ENCODE measurements at regions not wholly inside any gene's neighbourhood (a gene's known extent, or its start where the extent isn't known, plus 50 kb on each side); places are given as distances from the start of the nearest gene placed in this dataset.

GRCh38 chr5:23677996-23678395 is 170.6 kb downstream of the PRDM9 start:
- H3K27ac ChIP-seq: no peak overlapping the region
- H3K4me3 ChIP-seq (ENCODE audit: low read depth, low read length): no peak overlapping the region
- H3K27me3 ChIP-seq (ENCODE audit: insufficient read depth, low read depth, severe bottlenecking): no peaks in the 10 kb centered on the region
- no peak for TF ChIP-seq CTCF (IDR thresholded peaks at IDR 0.05; ENCODE audit: low read depth, low read length)
- no peaks in the 10 kb centered on the region for H3K36me3 ChIP-seq
- H3K9me3 ChIP-seq (ENCODE audit: severe bottlenecking): peaks cover 2% of the 10 kb centered on the region
- no peak for DNase-seq

GRCh38 chr5:23684103-23684502 is 176.7 kb downstream of the PRDM9 start:
- no peaks in the 10 kb centered on the region for H3K27me3 ChIP-seq (ENCODE audit: insufficient read depth, low read depth, severe bottlenecking)
- H3K9me3 ChIP-seq (ENCODE audit: severe bottlenecking): peaks cover 2% of the 10 kb centered on the region
- TF ChIP-seq CTCF (IDR thresholded peaks at IDR 0.05; ENCODE audit: low read depth, low read length): no peak
- no peak for DNase-seq
- H3K4me3 ChIP-seq (ENCODE audit: low read depth, low read length): no peak overlapping the region
- no peaks in the 10 kb centered on the region for H3K36me3 ChIP-seq
- no peak overlapping the region for H3K27ac ChIP-seq

GRCh38 chr5:23703940-23704855 is 196.8 kb downstream of the PRDM9 start:
- DNase-seq: no peak

GRCh38 chr5:23717486-23717885 is 210.1 kb downstream of the PRDM9 start:
- H3K4me3 ChIP-seq (ENCODE audit: low read depth, low read length): no peak overlapping the region
- no peak overlapping the region for H3K27ac ChIP-seq
- no peaks in the 10 kb centered on the region for H3K9me3 ChIP-seq (ENCODE audit: severe bottlenecking)
- DNase-seq: no peak
- TF ChIP-seq CTCF (IDR thresholded peaks at IDR 0.05; ENCODE audit: low read depth, low read length): no peak
- no peaks in the 10 kb centered on the region for H3K36me3 ChIP-seq
- no peaks in the 10 kb centered on the region for H3K27me3 ChIP-seq (ENCODE audit: insufficient read depth, low read depth, severe bottlenecking)

More at GRCh38 chr5:23703940-23704855, 196.8 kb downstream of the PRDM9 start:
- H3K4me3 ChIP-seq (ENCODE audit: low read depth, low read length): no peak overlapping the region
- no peaks in the 10 kb centered on the region for H3K36me3 ChIP-seq
- TF ChIP-seq CTCF (IDR thresholded peaks at IDR 0.05; ENCODE audit: low read depth, low read length): no peak
- H3K27ac ChIP-seq: no peak overlapping the region
- H3K27me3 ChIP-seq (ENCODE audit: insufficient read depth, low read depth, severe bottlenecking): no peaks in the 10 kb centered on the region
- no peaks in the 10 kb centered on the region for H3K9me3 ChIP-seq (ENCODE audit: severe bottlenecking)

GRCh38 chr5:23718564-23718963 is 211.2 kb downstream of the PRDM9 start:
- no peak overlapping the region for H3K27ac ChIP-seq
- no peaks in the 10 kb centered on the region for H3K27me3 ChIP-seq (ENCODE audit: insufficient read depth, low read depth, severe bottlenecking)
- no peak for DNase-seq
- no peak overlapping the region for H3K4me3 ChIP-seq (ENCODE audit: low read depth, low read length)
- no peaks in the 10 kb centered on the region for H3K9me3 ChIP-seq (ENCODE audit: severe bottlenecking)
- TF ChIP-seq CTCF (IDR thresholded peaks at IDR 0.05; ENCODE audit: low read depth, low read length): no peak
- H3K36me3 ChIP-seq: no peaks in the 10 kb centered on the region

Measured in WERI-Rb-1 (cell line).